ENCODE measurements at regions not wholly inside any gene's neighbourhood (a gene's known extent, or its start where the extent isn't known, plus 50 kb on each side); places are given as distances from the start of the nearest gene placed in this dataset.

GRCh38 chr4:173696551-173696950, 166.5 kb upstream of the HAND2 start:
- TF ChIP-seq EZH2phosphoT487 (IDR thresholded peaks at IDR 0.05) = no peak
- TF ChIP-seq EZH2 (IDR thresholded peaks at IDR 0.05) = no peak
- TF ChIP-seq CTCF (IDR thresholded peaks at IDR 0.05) = no peak
